ENCODE measurements at regions not wholly inside any gene's neighbourhood (a gene's known extent, or its start where the extent isn't known, plus 50 kb on each side); places are given as distances from the start of the nearest gene placed in this dataset.

GRCh38 chr21:38937286-38937790 lies 131.6 kb downstream of the ETS2 start:
- no peak overlapping the region for H3K4me3 Mint-ChIP-seq (ENCODE audit: unreplicated experiment)
- TF ChIP-seq, protein P1, sequence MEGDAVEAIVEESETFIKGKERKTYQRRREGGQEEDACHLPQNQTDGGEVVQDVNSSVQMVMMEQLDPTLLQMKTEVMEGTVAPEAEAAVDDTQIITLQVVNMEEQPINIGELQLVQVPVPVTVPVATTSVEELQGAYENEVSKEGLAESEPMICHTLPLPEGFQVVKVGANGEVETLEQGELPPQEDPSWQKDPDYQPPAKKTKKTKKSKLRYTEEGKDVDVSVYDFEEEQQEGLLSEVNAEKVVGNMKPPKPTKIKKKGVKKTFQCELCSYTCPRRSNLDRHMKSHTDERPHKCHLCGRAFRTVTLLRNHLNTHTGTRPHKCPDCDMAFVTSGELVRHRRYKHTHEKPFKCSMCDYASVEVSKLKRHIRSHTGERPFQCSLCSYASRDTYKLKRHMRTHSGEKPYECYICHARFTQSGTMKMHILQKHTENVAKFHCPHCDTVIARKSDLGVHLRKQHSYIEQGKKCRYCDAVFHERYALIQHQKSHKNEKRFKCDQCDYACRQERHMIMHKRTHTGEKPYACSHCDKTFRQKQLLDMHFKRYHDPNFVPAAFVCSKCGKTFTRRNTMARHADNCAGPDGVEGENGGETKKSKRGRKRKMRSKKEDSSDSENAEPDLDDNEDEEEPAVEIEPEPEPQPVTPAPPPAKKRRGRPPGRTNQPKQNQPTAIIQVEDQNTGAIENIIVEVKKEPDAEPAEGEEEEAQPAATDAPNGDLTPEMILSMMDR (IDR thresholded peaks at IDR 0.05; ENCODE audit: unreplicated experiment): no peak
- no peaks in the 10 kb centered on the region for H3K9me3 Mint-ChIP-seq (ENCODE audit: unreplicated experiment)
- H3K27ac Mint-ChIP-seq (ENCODE audit: unreplicated experiment): no peak overlapping the region
- no peak for DNase-seq (ENCODE audit: low spot score)
- H3K4me1 Mint-ChIP-seq (ENCODE audit: unreplicated experiment): peaks cover 4% of the 10 kb centered on the region
- no peaks in the 10 kb centered on the region for H3K36me3 Mint-ChIP-seq (ENCODE audit: low read depth, unreplicated experiment)
- H3K27me3 Mint-ChIP-seq (ENCODE audit: unreplicated experiment): peaks cover 7% of the 10 kb centered on the region

DNA sequence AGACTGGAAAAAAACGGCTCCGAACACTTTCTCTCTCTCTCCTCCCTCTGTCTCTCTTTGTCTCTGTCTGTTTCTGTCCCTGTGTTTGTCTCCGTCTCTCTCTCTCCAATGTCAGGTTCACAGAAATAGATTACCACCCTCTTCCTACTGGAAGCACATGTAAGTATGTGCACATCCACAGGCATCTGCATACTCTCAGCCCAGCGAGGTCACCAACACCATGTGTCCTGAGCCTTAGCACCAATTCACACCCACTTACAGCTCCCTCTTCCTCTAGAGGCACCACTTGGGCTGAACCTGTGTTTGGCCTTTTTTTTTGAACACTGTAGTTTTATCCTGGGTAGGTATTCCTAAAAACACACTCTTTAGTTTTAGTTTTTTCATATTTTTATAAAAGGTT lies 130.5 kb downstream of the ETS2 start:
- Mint-ChIP-seq H3K27me3 (ENCODE audit: unreplicated experiment) (peaks cover 7% of the 10 kb centered on the region), H3K36me3 (ENCODE audit: low read depth, unreplicated experiment) (no peaks in the 10 kb centered on the region), H3K27ac (ENCODE audit: unreplicated experiment) (no peak overlapping the region), H3K9me3 (ENCODE audit: unreplicated experiment) (no peaks in the 10 kb centered on the region), H3K4me3 (ENCODE audit: unreplicated experiment) (no peak overlapping the region), H3K4me1 (ENCODE audit: unreplicated experiment) (peaks cover 4% of the 10 kb centered on the region)
- TF ChIP-seq, protein P1 (IDR thresholded peaks at IDR 0.05; ENCODE audit: unreplicated experiment): no peak
- DNase-seq (ENCODE audit: low spot score): no peak

GRCh38 chr21:38933731-38934130 lies 128.0 kb downstream of the ETS2 start:
- H3K4me3 Mint-ChIP-seq (ENCODE audit: unreplicated experiment): no peak overlapping the region
- TF ChIP-seq, protein P1 (IDR thresholded peaks at IDR 0.05; ENCODE audit: unreplicated experiment): no peak
- H3K27me3 Mint-ChIP-seq (ENCODE audit: unreplicated experiment): peaks cover 5% of the 10 kb centered on the region
- DNase-seq (ENCODE audit: low spot score): no peak
- no peaks in the 10 kb centered on the region for H3K36me3 Mint-ChIP-seq (ENCODE audit: low read depth, unreplicated experiment)
- peaks cover 7% of the 10 kb centered on the region for H3K9me3 Mint-ChIP-seq (ENCODE audit: unreplicated experiment)
- no peak overlapping the region for H3K27ac Mint-ChIP-seq (ENCODE audit: unreplicated experiment)
- H3K4me1 Mint-ChIP-seq (ENCODE audit: unreplicated experiment): peaks cover 4% of the 10 kb centered on the region

DNA sequence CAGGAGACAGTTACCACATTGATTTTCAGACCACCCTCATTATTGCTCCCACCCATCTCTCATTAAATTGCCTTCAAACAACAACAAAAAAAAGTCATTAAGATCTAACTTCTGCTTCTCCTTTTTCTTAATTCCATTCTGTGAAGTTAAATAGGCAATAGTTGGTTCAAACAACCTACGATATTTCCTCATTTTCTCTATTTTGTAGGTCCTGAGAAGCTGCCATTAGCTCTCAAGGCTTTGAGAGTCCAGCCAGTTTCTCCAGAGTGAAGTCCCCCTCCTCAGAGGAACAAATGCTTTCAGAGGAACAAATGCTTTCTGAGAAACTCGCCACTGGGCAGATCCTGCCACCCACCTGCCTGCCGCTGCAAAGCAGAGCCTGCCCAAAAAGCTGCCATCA lies 125.6 kb downstream of the ETS2 start:
- H3K27ac Mint-ChIP-seq (ENCODE audit: unreplicated experiment): no peak overlapping the region
- H3K4me3 Mint-ChIP-seq (ENCODE audit: unreplicated experiment): no peak overlapping the region
- peaks cover 7% of the 10 kb centered on the region for H3K9me3 Mint-ChIP-seq (ENCODE audit: unreplicated experiment)
- H3K27me3 Mint-ChIP-seq (ENCODE audit: unreplicated experiment): peaks cover 5% of the 10 kb centered on the region
- H3K4me1 Mint-ChIP-seq (ENCODE audit: unreplicated experiment): no peaks in the 10 kb centered on the region
- no peak for DNase-seq (ENCODE audit: low spot score)
- H3K36me3 Mint-ChIP-seq (ENCODE audit: low read depth, unreplicated experiment): no peaks in the 10 kb centered on the region
- TF ChIP-seq, protein P1 (IDR thresholded peaks at IDR 0.05; ENCODE audit: unreplicated experiment): no peak

DNA sequence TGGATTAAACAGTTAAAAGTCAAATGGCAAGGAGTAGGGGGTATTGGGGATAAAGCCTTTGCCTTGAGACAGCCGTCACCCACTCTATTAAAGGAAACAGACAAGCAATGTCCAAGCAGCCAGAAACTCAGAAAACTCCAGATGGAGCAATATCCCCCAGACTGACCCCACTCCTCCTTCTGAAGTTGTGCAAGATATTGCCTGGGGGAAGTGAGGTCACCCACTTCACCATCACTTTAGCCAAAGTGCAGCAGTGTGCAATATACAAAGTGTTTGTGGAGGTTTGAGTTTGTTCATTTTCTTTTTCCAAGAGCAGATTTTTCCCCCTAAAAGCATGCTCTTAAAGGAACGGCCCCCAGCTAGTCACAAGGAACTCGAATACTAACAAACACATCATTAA lies 125.1 kb downstream of the ETS2 start:
- no peaks in the 10 kb centered on the region for H3K4me1 Mint-ChIP-seq (ENCODE audit: unreplicated experiment)
- H3K36me3 Mint-ChIP-seq (ENCODE audit: low read depth, unreplicated experiment): no peaks in the 10 kb centered on the region
- H3K4me3 Mint-ChIP-seq (ENCODE audit: unreplicated experiment): no peak overlapping the region
- TF ChIP-seq, protein P1 (IDR thresholded peaks at IDR 0.05; ENCODE audit: unreplicated experiment): no peak
- no peak overlapping the region for H3K27ac Mint-ChIP-seq (ENCODE audit: unreplicated experiment)
- peaks cover 7% of the 10 kb centered on the region for H3K9me3 Mint-ChIP-seq (ENCODE audit: unreplicated experiment)
- no peak for DNase-seq (ENCODE audit: low spot score)
- peaks cover 4% of the 10 kb centered on the region for H3K27me3 Mint-ChIP-seq (ENCODE audit: unreplicated experiment)
